NCI-H1417 treated with DMSO at 0.1 percent for 48 hours (cell line): ENCODE measurements at regions not wholly inside any gene's neighbourhood (a gene's known extent, or its start where the extent isn't known, plus 50 kb on each side); places are given as distances from the start of the nearest gene placed in this dataset.
"Not testable (repeated sequence)": the region's sequence is repeated elsewhere in the genome, so short reads cannot be mapped to it uniquely, and the experiment has no call there.

Experiments used
- DNase-seq: peaks from one replicate; lab custom pipeline; 2025; lab: John Stamatoyannopoulos, UW

DNA sequence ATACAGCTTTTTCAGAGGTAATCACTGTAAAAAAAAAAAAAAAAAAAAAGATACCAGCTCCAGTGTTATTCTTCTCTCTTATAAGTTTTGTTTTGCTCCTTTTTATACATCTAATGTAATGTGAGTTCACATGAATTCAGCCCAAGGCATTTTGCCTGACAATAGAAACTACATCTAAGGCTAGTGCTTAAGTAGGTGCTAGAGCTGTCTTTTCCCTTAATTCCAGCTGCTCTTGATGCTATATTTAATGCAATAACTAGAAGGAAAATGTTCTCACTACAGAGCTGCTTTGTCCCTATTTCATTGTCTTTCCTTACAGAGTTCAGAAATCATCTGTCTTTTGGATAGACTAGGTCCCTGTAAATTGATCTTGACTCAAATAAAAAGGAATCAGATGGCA lies 150.1 kb downstream of the NAA11 start:
- DNase-seq: no peak

GRCh38 chr4:79174490-79175252 lies 151.2 kb downstream of the NAA11 start:
- no peak for DNase-seq

DNA sequence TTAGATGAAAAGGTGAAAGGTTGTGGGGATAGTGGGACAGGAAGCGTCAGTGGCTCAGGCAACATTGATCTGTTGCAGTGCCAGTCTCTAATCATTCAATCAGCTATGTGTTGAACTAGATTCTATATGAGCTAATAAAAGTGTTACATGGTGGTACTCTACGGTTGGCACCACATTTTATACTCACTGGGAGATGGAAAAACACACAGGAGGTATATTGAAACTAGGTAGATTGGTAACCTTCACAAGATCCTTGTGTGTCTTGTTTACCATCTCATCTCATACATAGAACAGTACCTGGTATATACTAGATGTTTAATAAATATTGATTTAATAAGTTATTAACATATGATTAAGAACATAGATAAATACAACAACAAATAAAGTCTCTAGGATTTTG lies 152.7 kb downstream of the NAA11 start:
- no peak for DNase-seq

DNA sequence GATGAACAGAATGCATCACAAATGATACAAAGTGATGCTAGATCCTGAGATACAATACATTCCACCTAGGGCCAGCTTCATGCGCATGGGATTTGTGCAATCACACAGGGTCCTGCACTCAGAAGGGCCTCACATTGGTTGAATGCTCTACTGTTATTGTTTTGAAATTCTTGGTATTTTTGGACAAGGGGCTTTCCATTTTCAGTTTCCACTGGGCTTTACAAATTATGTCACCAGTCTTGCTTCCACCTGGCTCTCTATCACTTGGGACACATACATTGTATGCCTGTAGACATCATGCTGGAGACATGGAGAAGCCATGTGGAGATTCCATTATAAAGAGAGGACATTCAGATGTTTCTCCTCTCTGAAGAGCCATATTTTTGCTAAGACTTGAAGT lies 155.8 kb downstream of the NAA11 start:
- no peak for DNase-seq

DNA sequence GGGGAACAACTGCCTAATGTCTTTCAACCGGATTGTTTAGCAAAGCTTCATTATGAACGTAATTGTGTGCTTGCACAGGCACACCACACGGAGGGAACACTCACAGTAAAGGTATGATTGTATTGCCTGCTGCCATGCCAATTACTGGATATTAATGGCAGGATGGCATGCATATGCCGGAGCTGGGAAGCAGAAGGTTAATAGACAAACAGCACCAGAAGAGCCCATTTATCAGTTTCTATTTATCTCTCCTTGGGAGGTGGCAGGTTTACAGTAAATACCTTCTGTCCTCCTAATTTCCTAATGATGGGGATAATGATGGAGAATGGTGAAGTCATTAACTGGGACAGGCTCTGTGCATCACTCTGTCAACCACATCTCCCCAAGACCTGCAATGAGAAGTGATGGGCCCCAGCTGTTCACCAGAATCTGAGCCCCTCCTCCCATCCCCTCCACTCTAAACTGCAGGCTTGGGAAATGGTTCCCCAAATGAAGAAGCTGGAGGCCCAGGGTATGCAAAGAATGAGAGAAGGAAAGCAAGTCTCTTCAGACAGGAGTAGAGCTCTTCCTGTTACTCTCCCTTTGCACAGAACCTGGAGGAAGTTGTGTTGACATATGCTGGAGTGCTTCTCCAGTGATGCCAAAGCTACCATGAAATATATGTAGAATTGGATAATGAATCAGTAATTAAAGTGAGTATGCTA lies 160.8 kb downstream of the NAA11 start:
- no peak for DNase-seq

- DNase-seq: no peak
Measured at GRCh38 chr4:79163981-79164490, 161.8 kb downstream of the NAA11 start.

DNA sequence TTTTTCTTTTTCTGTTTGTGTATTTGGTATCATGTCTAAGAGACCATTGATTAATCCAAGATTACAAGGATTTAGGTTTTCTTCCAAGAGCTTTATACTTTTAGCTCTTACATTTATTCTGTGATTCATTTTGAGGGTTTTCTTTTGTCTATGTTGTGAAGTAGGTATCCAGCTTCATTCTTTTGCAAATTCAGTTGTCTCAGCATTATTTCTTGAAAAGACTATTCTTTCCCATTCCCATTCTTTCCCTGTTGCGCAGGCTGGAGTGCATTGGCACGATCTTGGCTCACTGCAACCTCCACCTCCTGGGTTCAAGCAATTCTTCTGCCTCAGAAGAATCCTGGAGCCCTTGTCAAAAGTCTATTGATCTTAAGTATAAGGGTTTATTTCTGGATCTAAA lies 164.9 kb downstream of the NAA11 start:
- DNase-seq: no peak

GRCh38 chr4:79158705-79159104 lies 167.2 kb downstream of the NAA11 start:
- DNase-seq: not testable (repeated sequence)

DNA sequence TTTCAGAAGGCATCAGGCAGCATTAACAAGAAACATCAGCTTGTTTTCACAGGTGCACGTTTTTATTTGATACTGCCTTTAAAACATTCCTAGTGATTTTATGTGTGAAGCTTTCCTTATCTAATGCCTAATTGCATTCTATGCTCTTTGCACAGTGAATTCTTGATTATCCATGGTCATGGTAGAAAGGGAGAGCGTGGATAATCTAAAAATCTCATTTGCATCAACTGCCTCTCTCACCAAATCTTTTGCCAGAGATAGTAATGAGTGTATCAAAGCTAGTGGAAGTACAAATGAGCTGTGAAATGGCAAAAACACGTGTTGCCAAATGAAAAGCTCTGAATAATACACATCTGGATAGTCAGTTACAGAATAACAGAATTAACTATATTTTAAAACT lies 170.5 kb downstream of the NAA11 start:
- no peak for DNase-seq

- DNase-seq: no peak
Measured at GRCh38 chr4:79150820-79151416, 174.9 kb downstream of the NAA11 start.

GRCh38 chr4:79148369-79148768 lies 177.5 kb downstream of the NAA11 start:
- DNase-seq: no peak

DNA sequence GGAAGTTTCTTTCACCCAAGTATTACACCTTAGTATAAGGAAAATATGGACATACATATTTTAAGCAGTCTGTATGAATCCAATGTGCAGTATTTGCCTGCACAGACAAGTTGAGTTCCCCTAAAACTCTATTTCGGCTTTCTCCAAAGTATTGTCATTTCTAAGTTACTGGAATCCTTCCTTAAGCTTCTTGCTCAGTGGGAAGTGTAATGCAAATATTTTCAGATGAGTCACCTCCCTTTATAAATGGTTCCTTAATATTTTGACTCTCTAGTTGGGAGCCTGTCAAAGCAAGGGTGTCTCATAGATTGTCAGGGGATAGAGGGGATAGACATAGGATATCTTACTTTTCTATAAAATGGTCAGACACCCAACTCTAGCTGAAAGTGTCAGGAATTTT lies 178.6 kb downstream of the NAA11 start:
- no peak for DNase-seq

DNA sequence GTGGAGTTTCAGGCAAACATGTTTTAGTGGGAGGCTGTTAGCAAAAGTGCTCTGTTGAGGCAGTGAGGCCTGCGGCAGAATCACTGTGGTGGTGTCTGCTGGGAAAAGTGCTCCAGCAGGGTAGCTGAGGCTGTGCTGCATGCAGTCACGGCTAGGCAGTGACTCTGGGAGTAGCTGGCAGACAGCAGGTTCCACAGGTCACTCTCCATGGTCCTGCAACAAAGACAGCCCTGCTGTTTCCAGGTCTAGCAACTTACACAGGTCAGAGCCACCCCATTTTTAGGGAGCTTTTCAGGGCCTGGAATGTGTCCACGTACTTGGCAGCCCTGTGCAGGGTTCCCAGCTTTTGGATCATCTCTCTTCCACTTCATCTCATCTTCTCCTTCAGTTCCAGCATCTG lies 184.3 kb downstream of the NAA11 start:
- no peak for DNase-seq

DNA sequence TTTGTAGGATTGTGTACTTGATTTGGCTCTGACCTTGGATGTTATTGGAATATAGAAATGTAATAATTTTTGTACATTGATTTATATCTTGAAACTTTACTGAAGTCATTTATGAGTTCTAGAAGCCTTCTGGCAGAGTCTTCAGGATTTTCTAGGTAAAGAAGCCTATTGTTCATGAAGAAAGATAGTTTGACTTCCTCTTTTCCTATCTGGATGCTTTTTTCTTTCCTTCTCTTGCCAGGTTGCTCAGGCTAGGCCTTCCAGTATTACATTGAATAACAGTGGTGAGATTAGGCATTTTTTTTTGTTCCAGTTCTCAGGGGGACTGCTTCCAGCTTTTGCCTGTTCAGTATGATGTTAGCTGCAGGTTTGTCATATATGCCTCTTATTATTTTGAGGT lies 191.1 kb downstream of the NAA11 start:
- no peak for DNase-seq

GRCh38 chr4:79132826-79133225 lies 193.0 kb downstream of the NAA11 start:
- DNase-seq: no peak

GRCh38 chr4:79121875-79122358 lies 182.7 kb upstream of the PAQR3 start:
- no peak for DNase-seq

- DNase-seq: no peak
Measured at GRCh38 chr4:79121223-79121622, 182.0 kb upstream of the PAQR3 start.

DNA sequence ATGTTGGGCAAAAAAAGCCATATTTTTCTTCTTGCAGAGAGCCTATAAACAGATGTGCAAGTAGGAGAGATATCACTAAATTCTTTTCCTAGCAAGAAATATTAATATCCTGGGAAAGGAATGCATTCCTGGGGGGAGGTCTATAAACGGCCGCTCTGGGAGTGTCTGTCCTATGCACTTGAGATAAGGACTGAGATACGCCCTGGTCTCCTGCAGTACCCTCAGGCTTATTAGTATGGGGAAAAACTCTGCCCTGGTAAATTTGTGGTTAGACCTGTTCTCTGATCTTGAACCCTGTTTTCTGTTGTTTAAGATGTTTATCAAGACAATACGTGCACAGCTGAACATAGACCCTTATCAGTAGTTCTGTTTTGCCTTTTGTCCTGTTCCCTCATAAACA lies 177.8 kb upstream of the PAQR3 start:
- DNase-seq: not testable (repeated sequence)

DNA sequence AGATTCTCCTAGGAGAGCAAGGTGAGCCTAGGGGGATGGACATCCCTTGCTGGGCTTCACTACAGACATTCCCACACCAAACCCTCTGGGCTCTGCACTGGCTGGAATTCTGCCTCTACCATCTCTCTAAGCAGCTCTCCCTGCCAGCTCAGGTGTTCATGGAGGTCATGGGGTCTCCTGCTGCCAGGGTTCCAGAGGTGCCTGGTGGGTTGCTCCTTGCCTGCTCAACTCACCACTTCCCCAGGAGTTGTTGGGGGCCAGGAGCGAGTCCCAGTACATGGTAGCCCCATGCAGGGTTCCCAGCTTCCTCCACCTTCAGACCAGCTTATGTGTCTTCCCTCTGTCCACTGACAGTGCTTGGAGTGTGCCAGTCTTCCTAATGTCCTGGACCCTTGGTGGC lies 167.8 kb upstream of the PAQR3 start:
- no peak for DNase-seq

DNA sequence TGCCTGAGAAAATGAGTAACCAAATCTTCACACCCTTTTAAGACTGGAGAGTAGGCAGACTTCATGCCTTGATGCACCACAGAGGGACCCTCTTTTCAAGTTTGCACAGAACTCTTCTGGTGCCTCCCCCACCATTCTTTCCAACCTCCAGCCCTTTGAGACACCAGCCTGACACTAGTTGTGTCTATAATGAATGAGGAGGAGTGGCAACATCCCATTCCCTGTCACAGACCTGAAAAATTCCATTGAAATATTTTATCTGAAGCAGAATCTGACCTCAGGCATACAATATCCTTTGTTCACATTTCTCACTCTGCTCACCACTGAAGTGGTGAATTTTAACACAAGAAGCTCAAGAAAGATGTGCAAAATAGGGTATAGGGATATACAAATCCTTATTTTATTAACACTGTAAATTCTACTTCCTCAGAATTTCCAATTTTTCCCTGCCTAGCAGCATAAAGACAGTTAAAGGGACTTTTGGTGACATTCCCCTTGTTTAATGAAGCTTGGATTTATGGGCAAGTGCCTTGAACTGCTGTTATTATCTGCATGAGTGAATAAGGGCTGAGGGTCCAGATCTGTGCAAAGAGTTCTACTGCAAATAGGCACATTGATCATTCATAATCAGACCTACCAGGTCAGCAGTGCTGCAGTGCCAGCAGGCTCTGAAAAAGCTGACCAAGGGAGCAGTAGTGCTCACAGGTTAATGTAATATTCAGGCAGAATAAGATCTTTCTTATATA lies 149.9 kb upstream of the PAQR3 start:
- no peak for DNase-seq

DNA sequence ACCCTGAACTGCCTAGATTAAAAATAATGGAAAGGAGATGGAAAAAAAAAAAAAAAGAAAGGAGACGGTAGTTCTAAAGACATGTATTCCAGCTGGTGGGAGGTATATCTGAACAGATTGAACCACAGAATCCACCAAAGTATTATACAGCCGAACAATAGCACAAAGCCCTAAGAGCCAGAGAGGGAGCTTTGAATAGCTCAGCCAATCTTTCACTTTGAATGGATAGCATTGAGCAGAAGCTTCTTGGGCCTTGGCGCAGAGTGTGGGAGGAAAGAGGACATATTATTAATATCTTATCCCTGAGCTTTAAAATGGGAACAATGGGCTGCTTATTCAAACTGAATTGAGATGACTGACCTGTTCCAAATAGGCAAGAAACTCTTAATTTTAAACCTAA lies 147.8 kb upstream of the PAQR3 start:
- no peak for DNase-seq

- DNase-seq: no peak
Measured at GRCh38 chr4:79083406-79084010, 144.3 kb upstream of the PAQR3 start.
